ENCODE measurements at regions not wholly inside any gene's neighbourhood (a gene's known extent, or its start where the extent isn't known, plus 50 kb on each side); places are given as distances from the start of the nearest gene placed in this dataset.

DNA sequence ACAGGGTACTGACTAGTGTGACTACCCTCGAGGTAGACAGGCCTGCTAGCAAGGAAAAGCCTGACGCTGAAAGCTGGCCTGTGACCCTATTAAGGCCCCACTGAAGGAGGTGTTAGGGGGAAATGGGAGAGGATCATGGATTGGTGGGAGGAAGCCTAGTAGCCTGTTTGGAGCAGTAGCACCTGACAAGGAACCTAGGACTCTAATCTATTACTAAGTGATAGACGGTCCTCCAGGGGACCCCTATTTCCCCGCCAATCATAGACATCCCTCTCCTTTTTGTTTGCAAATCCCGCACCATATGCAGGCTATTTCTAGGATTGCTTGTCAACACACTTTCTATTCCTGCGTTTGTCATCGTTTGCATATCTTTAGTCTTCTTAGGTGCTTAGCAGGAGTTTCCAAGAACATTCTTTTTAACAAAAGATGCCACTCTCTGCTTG lies 1338.8 kb upstream of the MIR17HG start:
- TF ChIP-seq POLR2A (IDR thresholded peaks at IDR 0.05; ENCODE audit: low read length) (no peak), GATA1 (IDR thresholded peaks at IDR 0.05; ENCODE audit: low read depth, low read length) (no peak)

Data from erythroblast (primary cell).